Suppressor macrophage treated with lipopolysaccharide for 4 hours (primary cell): ENCODE measurements at regions not wholly inside any gene's neighbourhood (a gene's known extent, or its start where the extent isn't known, plus 50 kb on each side); places are given as distances from the start of the nearest gene placed in this dataset.
A peak's percentile ranks its signal among the peaks of the same experiment; 100 is the strongest.
"Not testable (repeated sequence)": the region's sequence is repeated elsewhere in the genome, so short reads cannot be mapped to it uniquely, and the experiment has no call there.

Source experiments
- DNase-seq: peaks from one replicate; pipeline ENCODE4 v3.0.0-alpha.2; 2020

- DNase-seq, result not testable (repeated sequence)
These were observed 85.1 kb upstream of the FBXO28 start for GRCh38 chr1:224028802-224029201.

GRCh38 chr1:224023122-224023521, 90.8 kb upstream of the FBXO28 start:
- DNase-seq, result not testable (repeated sequence)

GRCh38 chr1:224022249-224022970, 91.5 kb upstream of the FBXO28 start:
- not testable (repeated sequence) for DNase-seq

GRCh38 chr1:224019866-224020265, 94.0 kb upstream of the FBXO28 start:
- DNase-seq, result not testable (repeated sequence)

GRCh38 chr1:224015782-224016181, 98.1 kb upstream of the FBXO28 start:
- DNase-seq, result not testable (repeated sequence)

- DNase-seq, result no peak
These were observed 99.6 kb upstream of the FBXO28 start for GRCh38 chr1:224014330-224014649.

GRCh38 chr1:224013626-224014329, 100.1 kb upstream of the FBXO28 start:
- DNase-seq, result not testable (repeated sequence)

GRCh38 chr1:224012807-224013434, 101.0 kb upstream of the FBXO28 start:
- DNase-seq, result not testable (repeated sequence)

GRCh38 chr1:224012162-224012561, 101.7 kb upstream of the FBXO28 start:
- not testable (repeated sequence) for DNase-seq

GRCh38 chr1:224011751-224012150, 102.2 kb upstream of the FBXO28 start:
- DNase-seq, result not testable (repeated sequence)

GRCh38 chr1:224011153-224011552, 102.8 kb upstream of the FBXO28 start:
- not testable (repeated sequence) for DNase-seq

- not testable (repeated sequence) for DNase-seq
These were observed 107.9 kb upstream of the FBXO28 start for GRCh38 chr1:224005973-224006372.

- DNase-seq, result peak; percentile 25
These were observed 109.2 kb upstream of the FBXO28 start for GRCh38 chr1:224004552-224005315.

- not testable (repeated sequence) for DNase-seq
These were observed 110.0 kb upstream of the FBXO28 start for GRCh38 chr1:224003896-224004295.

GRCh38 chr1:224001757-224002156, 112.2 kb upstream of the FBXO28 start:
- DNase-seq, result not testable (repeated sequence)

- not testable (repeated sequence) for DNase-seq
These were observed 114.2 kb upstream of the FBXO28 start for GRCh38 chr1:223999761-224000160.

GRCh38 chr1:223998676-223999455, 115.0 kb upstream of the FBXO28 start:
- DNase-seq, result peak; percentile 46

- DNase-seq, result not testable (repeated sequence)
These were observed 117.5 kb upstream of the FBXO28 start for GRCh38 chr1:223996376-223996775.

GRCh38 chr1:223992456-223993246, 121.3 kb upstream of the FBXO28 start:
- DNase-seq, result peak; percentile 100

- not testable (repeated sequence) for DNase-seq
These were observed 122.5 kb upstream of the FBXO28 start for GRCh38 chr1:223991297-223991857.

- DNase-seq, result not testable (repeated sequence)
These were observed 116.2 kb upstream of the TP53BP2 start for GRCh38 chr1:223961985-223962384.
